Cerebellar cortex (tissue), 1 donor: ENCODE measurements at regions not wholly inside any gene's neighbourhood (a gene's known extent, or its start where the extent isn't known, plus 50 kb on each side); places are given as distances from the start of the nearest gene placed in this dataset.
"Not testable (repeated sequence)": the region's sequence is repeated elsewhere in the genome, so short reads cannot be mapped to it uniquely, and the experiment has no call there.

Source experiments
- DNase-seq: peaks from one replicate; pipeline ENCODE4 v3.0.0-alpha.2; 2015; ENCODE audit warnings: low spot score

GRCh38 chr18:22284581-22285360 lies 115.4 kb downstream of the GATA6 start:
- DNase-seq = no peak

GRCh38 chr18:22283855-22284254 lies 114.5 kb downstream of the GATA6 start:
- DNase-seq = not testable (repeated sequence)

GRCh38 chr18:22283397-22283796 lies 114.0 kb downstream of the GATA6 start:
- DNase-seq = no peak

GRCh38 chr18:22283116-22283395 lies 113.7 kb downstream of the GATA6 start:
- no peak for DNase-seq

GRCh38 chr18:22282311-22283115 lies 113.1 kb downstream of the GATA6 start:
- no peak for DNase-seq

GRCh38 chr18:22280453-22280750 lies 111.0 kb downstream of the GATA6 start:
- no peak for DNase-seq

GRCh38 chr18:22279741-22280452 lies 110.5 kb downstream of the GATA6 start:
- DNase-seq = no peak

- no peak for DNase-seq
Measured at GRCh38 chr18:22278798-22279197, 109.4 kb downstream of the GATA6 start.

- no peak for DNase-seq
Measured at GRCh38 chr18:22277758-22278157, 108.4 kb downstream of the GATA6 start.

- no peak for DNase-seq
Measured at GRCh38 chr18:22276334-22276713, 106.9 kb downstream of the GATA6 start.

GRCh38 chr18:22275706-22276333 lies 106.4 kb downstream of the GATA6 start:
- DNase-seq = no peak

GRCh38 chr18:22273101-22274039 lies 104.0 kb downstream of the GATA6 start:
- no peak for DNase-seq

GRCh38 chr18:22272242-22272641 lies 102.9 kb downstream of the GATA6 start:
- DNase-seq = no peak

GRCh38 chr18:22271030-22271429 lies 101.6 kb downstream of the GATA6 start:
- DNase-seq = no peak

- no peak for DNase-seq
Measured at GRCh38 chr18:22268641-22269128, 99.3 kb downstream of the GATA6 start.

GRCh38 chr18:22267697-22268096 lies 98.3 kb downstream of the GATA6 start:
- DNase-seq = peak; percentile 5

- peak; percentile 4 for DNase-seq
Measured at GRCh38 chr18:22267225-22267624, 97.8 kb downstream of the GATA6 start.

- no peak for DNase-seq
Measured at GRCh38 chr18:22265838-22266237, 96.4 kb downstream of the GATA6 start.

- DNase-seq = no peak
Measured at GRCh38 chr18:22260208-22260820, 90.9 kb downstream of the GATA6 start.

GRCh38 chr18:22257022-22257543 lies 87.7 kb downstream of the GATA6 start:
- no peak for DNase-seq

- no peak for DNase-seq
Measured at GRCh38 chr18:22254088-22254487, 84.7 kb downstream of the GATA6 start.
